GM18508 (cell line): ENCODE measurements at regions not wholly inside any gene's neighbourhood (a gene's known extent, or its start where the extent isn't known, plus 50 kb on each side); places are given as distances from the start of the nearest gene placed in this dataset.

ENCODE experiments used
- ATAC-seq: cut with Tn5 transposase; IDR thresholded peaks from one replicate; pipeline ENCODE4 v1.9.1; 2021; ENCODE audit warnings: moderate number of reproducible peaks; ENCODE audit not compliant: insufficient read depth, unreplicated experiment

DNA sequence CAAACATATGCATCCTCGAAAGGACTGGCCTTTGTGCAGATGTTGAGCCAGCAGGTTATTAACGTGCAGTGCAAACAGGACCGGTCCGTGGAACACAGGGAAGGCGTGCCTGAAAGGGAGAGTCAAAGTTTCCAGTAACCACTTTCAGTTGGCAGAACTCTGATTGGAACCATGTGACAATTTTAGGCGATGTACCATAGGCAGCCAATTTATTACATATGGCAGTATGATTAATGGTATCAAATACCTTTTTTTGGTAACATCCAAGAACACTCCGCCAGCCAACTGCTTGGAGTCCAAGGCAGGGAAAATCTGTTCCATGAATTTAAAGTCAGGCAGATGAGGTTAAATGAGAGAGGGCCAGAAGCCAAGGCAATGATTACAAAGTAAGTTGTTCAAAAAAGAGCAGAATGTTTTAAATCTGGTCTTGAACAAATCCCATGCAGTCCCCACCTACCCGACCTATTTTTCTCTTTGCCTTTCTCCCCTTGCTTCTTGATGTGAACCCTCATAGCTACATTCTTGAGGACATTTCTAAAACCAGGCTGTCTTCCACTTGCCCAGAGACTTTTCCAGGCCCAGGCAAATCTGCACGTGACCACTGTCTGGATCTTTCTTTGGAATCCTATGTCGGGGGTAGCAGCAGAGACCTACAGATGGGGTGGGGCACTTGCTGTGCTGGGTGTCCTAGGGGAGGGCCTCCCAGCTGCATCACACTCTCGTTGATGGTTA is 351.7 kb downstream of the HRH4 start:
- no peak for ATAC-seq

DNA sequence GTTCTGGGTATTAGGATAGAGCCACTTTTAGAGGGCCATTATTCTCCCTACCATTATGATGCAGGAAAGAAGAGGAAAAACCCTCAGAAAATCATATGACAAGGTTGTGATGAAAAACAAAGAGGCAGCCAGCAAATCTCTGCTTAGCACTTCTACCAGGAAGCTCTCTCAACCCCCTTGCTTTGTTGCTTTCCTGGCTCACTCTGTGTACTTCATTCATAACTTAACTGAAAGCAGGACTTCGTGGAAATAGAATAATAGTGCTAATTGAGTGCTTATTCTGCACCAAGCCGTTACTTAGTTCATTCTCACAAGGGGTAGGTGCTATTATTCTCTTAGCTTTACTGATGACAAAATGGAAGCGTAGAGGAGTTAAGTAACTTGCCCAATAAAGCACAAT is 354.1 kb downstream of the HRH4 start:
- ATAC-seq = no peak

DNA sequence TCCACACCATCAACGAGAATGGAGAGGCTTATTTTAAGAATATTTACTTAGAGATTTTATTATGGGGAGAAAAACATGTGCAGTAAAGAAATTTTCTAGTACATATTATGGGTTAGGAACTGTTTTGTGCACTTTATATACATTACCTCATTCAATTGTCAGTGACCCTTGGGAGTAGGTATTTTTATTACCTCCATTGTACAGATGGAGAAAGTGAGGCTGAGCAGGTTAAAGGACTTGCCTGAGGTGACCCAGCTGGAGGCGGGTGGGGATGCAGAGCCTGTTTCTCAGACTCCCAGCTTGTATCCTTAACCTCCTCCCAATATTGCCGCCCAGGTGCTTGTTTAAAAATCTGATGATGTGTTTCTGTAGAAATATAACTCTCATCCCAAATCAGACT is 356.7 kb downstream of the HRH4 start:
- no peak for ATAC-seq

DNA sequence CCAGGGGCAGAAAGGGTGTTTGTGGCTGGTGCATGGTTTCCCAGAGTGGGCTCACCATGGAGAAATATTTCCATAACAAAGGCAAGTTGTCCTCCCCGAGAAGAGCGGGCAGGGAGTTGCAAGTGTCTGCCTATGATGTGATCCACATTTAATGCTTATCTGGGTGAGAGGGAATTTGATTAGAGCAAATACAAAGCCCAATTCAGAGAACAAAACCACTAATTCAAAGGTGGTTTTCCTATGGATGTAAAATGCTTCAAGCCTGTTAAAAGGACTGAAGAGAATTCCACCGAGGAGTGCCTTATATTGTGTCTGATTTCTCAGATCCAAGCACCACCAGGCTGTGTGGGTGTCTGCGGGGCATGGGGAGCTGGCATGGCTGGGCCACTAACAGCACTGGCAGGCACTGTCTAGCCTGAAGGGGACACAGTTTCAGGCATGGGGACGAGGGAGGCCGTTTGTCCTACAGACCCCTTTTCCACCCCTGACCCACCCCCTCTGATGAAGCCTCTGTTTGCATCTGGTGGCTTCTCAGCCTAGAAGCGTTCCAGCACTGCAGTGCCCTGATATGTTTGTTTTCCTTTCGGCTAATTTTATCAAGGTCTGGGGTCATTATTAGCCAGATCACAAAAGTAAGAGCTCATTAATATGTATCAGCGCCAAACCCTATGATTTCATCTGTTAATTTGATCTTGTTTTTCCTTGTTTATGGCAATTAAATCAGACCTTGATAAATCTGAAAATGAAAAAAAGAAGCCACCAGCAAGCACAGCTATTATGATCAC is 357.3 kb downstream of the HRH4 start:
- no peak for ATAC-seq

DNA sequence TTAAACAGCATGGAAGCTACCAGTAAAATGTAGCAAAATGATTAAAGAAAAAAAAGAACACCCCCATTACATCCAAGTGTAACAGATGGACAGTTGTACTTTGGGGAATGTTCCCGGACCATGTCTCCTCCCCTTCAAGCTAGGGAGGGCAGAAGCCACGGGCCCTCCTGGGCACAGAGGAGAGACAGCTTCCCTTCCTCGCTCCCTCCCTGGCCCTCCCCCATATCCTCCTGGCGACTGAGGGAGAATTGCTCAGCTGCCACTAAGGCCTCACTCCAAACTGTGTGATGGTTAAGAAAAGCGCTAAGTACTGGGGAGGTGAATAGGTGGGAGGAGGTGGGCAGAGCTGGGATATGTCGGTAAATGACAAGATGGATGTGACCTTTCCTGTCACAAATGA is 358.0 kb downstream of the HRH4 start:
- no peak for ATAC-seq

DNA sequence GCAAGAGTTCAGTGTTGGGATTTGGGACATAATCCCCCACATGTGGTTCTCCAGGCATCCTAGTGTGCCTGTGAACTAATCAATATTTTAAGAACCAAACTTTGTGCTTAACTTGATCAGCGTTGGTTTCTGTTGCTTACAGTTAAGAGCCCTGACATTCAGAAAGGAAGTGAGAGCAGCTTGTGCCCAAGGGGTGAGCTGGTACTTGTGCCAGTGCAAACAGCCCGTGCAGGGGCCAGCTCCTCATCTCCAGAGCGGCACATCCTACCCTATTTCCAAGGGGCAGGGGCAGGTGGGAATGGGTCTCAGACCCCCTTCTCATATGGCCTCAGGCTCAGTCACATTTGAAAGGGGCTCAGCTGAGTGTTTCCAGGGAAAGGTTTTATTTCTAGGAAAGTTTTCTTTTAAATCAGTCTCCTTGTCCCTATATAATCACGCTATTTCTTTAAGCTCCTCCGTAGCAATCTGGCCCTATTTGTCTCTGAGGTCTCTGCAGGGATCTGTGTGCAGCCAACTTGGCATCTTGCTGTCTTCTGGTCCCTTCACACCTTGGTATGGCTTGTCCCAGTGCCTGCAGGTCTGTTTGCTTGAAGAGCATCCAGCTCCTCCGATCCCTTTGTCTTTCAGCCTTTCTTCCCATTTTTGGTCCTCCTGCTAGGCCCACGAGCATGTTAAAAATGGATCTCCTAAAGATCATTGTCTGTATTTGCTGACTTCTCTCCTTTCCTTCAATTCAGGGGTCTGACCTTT is 358.9 kb downstream of the HRH4 start:
- ATAC-seq = no peak

DNA sequence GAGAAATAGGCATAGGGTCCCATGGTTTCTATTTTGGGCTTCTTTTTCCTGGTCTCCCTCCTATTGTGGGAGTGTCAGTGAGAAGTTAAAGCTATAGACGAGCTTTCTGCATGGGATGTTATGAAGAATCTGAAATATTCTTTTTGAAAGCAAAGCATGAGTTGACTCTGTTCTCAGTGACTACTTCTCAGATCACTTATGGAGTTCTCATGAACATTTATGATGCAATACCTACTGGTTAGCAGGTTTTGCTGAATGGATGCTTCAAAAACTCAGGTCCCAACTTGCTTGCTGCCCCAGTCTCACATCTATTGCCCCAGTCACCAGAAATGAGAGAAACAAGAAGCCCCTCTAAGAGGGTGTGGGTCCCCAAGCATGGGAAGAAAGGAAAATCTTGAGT is 365.0 kb downstream of the HRH4 start:
- ATAC-seq = no peak

DNA sequence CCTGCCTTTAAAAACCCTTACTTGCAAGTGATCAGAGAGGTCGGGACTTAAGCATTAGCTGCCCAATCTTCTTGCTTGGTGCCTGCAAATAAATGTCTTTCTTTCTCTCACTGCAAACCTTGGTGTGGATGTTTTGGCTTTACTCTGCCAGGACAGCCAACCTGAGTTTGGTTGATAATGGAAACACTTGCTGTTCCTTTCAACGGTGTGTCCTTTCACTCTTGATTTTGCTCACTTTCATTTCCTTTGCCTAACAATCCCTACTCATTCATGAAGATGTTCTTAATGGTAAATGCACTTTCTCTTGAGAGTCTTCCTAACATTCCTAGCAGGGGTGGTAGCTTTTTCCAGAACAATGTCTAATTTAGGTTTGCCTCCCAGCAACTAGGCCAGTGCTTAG is 366.2 kb downstream of the HRH4 start:
- no peak for ATAC-seq

DNA sequence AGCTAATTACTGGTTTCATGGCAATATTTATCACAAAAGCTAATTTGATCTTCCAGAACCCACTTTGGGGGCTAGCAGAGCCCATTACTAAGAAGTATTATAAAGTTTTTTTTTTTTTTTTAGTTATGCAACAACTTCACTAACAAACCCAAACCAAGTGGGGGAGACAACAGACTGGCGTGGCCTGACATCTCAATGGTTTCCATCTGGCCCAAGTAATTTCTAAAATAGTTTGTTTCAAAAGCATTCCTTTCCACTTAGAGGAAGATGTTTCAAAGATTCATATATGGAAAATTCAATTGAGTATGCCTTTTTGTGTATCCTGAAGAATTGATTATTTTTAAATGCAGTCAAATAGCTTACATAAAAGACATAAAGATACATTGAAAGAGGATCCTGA is 367.1 kb downstream of the HRH4 start:
- ATAC-seq = no peak

DNA sequence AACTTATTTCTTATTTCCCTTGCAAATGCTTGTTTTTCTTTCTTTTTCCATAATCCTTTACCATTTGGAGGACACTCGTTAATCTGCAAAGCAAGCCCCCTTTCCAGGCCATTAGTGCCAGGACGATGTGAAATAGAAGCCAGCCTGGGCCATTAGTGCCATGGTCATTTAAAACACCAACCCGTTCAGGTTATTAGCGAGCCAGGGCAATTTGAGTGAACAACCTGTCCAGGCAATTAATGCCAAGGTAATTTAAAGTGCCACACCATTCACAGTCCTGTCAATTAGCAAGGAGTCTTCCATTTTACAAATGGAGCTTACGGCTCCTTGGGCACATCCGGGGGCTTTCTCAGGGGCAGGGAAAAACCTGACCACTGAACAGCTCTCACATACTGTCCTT is 370.6 kb downstream of the HRH4 start:
- no peak for ATAC-seq

DNA sequence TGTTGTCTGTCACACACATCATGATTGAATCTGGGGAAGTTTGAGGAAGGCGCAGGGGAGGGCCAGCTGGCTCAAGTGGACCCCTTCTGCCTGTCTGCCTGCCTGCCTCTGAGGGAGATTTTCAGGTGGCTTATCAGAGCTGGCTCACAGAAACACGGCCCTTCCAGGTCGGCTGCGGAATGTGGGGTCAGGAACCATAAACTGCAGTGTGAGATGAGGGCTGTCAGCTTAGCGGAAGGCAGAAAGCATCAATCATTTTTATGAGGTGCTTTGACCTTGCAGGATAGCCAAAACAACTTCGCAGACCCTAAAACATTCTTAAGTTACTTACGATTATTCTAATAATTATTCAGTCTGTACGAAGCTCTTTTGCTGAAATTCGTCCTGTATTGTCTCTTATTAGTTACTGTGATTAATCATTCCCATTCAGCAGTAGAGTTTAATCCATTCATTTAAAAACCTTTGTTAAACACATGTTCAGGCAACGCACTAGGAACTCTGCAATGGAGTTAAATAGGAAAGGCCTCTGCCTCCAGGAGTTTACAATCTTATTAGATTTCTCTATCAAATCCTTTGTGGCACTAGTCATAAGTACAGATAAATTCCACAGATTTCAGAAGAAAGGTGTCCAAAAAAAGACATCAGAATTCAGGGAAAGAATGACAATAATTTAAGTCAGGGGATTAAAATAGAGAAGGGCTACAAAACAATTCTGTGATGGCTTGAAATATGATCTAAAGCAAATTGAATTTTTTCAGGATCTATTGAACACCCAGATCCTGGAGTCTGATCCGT is 371.6 kb downstream of the HRH4 start:
- no peak for ATAC-seq

DNA sequence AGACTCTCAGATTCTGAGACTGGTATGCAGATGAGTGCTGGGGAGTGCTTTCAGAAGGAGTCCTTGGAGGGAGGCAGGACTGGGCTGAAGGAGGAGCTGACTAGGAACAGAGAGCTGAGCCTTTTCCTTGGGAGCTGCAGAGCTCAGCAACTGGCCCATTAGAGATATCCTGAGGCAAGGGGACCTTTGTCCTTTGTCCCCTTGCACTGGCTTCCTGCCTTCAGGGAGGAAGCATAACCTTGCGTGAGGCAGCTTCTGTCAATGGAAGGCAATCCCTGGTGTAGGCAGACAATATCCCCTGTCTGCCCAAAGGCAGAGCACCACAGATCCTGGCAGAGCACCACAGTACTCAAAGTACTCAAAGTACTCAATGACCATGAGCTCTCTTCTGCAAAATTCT is 375.3 kb downstream of the HRH4 start:
- no peak for ATAC-seq

DNA sequence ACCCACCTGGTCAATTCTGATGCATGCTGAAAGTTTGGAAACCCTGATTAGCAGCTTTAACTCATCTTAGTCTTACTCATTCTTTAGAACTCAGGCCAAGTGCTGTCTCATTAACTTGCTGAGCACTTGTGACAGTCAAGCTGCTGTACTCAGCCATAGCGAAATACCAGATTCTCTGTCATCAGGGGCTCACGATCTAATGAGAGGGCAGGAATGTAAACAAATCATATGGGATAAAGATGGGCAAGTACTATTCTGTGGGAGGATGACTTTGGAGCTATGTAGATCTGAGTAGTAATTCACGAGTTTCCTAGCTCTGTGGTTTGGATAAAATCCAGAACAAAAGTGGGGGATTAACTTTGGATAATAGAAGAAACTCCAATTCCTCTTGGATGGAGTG is 376.6 kb downstream of the HRH4 start:
- ATAC-seq = no peak

DNA sequence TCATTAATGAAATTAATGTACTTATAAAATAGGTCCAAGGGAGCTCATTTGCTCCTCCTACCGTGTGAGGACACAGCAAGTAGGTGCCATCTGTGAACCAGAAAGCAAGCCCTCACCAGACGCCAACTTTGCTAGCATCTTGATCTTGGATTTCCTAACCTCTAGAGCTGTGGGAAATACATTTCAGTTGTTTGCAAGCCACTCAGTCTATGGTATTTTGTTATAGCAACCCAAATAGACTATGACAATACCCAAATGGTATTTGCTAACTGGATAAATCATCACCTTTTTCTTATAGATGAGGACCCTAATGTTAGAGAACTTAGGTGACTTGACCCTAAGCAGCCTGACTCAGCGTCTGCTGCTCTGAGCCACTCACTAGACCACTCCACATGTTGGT is 379.6 kb downstream of the HRH4 start:
- no peak for ATAC-seq

DNA sequence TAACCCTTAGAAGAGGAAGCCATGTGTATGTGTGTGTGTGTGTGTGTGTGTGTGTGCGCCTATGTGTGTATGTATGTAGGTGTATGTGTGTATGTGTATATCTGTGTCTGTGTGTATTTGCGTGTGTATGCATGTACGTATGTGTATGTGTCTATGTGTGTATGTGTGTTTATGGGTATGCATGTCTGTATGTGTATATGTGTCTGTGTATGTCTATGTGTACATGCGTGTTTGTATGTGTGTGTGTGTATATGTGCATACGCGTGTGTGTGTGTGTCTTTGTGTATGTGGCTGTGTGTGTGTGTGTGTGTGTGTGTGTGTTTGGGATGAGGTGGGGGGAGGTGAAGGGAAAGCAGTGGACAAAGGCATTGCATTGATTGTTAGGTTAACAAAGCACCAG is 380.2 kb downstream of the HRH4 start:
- ATAC-seq = no peak

DNA sequence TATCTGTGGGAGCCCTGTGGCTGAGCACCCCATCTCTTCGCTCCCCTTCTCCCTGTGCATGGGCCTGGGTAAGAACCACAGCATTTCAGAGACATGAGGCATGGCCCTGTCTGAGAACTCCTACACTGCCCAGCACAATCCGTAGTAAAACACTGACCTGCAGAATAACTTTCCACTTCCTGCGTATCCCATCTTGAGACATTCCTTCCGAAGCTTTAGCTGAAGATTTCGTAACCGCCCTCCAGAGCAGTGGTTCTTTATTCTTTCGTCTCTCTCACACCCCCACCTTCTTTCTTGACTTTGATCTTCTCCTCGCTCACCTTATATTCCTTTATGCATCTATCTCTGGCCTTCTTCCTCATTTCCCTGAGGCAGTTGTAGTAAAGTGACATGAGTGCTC is 381.1 kb downstream of the HRH4 start:
- no peak for ATAC-seq

DNA sequence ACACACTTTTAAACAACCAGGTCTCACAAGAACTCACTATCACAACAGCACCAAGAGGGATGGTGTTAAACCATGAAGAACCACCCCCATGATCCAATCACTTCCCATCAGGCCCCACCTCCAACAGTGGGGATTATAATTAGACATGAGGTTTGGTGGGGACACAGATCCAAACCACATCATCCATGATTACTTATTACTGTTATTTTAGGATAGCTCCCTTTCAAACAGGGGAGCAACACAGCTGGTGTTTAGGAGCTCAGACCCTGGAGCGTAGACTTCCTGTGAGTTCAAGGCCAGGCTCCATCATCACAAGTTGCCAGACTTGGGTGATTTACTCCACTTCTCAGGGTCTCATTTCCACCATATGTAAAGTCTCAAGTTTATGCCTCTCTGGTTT is 382.7 kb downstream of the HRH4 start:
- ATAC-seq = no peak

DNA sequence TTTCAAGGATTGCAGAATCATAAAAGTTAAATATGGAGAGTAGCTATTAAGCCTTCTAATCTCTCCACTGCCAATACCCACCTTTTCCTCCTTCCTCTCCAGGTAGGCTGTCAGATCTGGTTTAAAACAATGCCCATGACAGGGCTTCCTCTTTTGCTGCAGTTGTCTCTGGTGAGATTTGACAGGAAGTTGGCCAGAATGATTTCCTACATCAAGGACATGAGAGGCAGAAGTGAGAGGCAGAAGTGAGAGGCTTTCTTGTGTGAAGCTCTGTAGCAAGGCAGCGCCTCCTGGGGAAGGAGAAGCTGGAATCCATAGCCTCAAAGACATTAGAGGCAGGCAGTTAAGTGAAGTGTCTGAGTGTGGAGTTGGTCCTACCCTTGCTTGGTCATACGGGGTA is 385.7 kb downstream of the HRH4 start:
- no peak for ATAC-seq

DNA sequence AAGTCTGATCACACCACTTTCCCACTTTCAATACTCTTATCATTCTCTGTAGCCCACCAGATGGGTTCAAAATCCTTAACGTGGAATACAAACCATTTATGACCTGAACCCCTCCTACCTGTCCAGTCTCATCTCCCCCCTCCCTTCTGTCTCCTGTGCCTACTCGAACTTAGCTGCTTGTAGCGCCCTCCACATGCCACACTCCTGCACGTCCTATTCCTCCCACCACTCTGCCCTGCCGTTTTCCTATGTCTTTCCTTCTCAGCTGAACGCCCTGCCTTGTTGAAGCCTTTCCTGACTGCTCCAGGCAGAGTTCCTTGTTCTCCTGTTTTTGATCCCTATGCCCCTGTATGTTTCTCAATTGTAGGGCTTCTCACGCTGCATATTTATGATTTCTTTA is 390.1 kb downstream of the HRH4 start:
- no peak for ATAC-seq

DNA sequence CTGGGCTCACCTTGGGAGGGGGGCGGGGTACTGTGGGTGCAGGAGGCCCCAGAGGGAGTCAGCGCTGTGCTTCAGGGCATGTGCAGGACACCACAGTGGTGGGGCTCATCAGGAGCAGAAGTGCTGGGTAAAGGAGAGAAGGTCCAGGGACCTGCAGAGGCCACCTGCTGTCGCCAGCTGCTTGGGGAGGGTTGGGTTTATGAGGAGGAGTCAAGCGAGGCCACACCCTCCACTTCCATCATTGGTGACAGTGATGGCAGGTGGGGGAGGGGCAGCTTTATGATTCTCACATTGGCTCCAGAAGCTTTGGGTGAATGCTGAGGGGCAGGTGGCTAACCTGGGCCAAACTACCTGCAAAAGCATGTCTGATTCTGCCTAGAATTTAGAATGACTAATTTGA is 392.6 kb downstream of the HRH4 start:
- no peak for ATAC-seq
